H1 (cell line): ENCODE measurements at regions not wholly inside any gene's neighbourhood (a gene's known extent, or its start where the extent isn't known, plus 50 kb on each side); places are given as distances from the start of the nearest gene placed in this dataset.

Source experiments
- ATF2 ChIP-seq: IDR thresholded peaks from 2 replicates; pipeline ENCODE4 v1.6.1; 2012; ENCODE audit warnings: low read length, inconsistent platforms
- CTCF ChIP-seq, 3 experiments: IDR thresholded peaks; 1 replicate in 2 of 3; 2 replicates in 1 of 3; pipeline versions ENCODE4 v1.5.1 to v1.6.1; 2011; ENCODE audit warnings: low read length in 3 of 3, mild to moderate bottlenecking in 3 of 3, inconsistent platforms in 2 of 3, low read depth in 1 of 3, moderate library complexity in 1 of 3; ENCODE audit not compliant: insufficient read depth in 1 of 3; ENCODE audit errors: control extremely low read depth in 1 of 3
- EZH2 ChIP-seq: fragments of 200-600 bp; sonication (generic); IDR thresholded peaks from 2 replicates; pipeline ENCODE4 v1.7.1; 2012; ENCODE audit warnings: low read depth, mild to moderate bottlenecking, moderate library complexity, low read length, inconsistent platforms; ENCODE audit not compliant: severe bottlenecking
- POLR2A ChIP-seq, 2 experiments: IDR thresholded peaks; 1 replicate in 1 of 2; 2 replicates in 1 of 2; pipeline ENCODE4 v1.6.1; 2011; ENCODE audit warnings: low read depth in 2 of 2, low read length in 2 of 2, mild to moderate bottlenecking in 2 of 2; ENCODE audit errors: control extremely low read depth in 1 of 2
- RXRA ChIP-seq: IDR thresholded peaks from 2 replicates; pipeline ENCODE4 v1.6.1; 2011; ENCODE audit warnings: low read depth, mild to moderate bottlenecking, low read length, moderate library complexity; ENCODE audit not compliant: insufficient read depth
- USF2 ChIP-seq: IDR thresholded peaks from 2 replicates; pipeline ENCODE4 v1.6.1; 2011; ENCODE audit warnings: low read length, improper control_type of control experiment

GRCh38 chr14:28303248-28303647, 463.3 kb upstream of the FOXG1 start:
- no peak for TF ChIP-seq RXRA
- TF ChIP-seq CTCF (IDR thresholded peaks at IDR 0.05; ENCODE audit: control extremely low read depth in 1 of 3, insufficient read depth in 1 of 3, low read depth in 1 of 3, low read length in 3 of 3): no peak
- TF ChIP-seq ATF2: no peak
- TF ChIP-seq EZH2: no peak
- TF ChIP-seq USF2: no peak
- no peak for TF ChIP-seq POLR2A (IDR thresholded peaks at IDR 0.05; ENCODE audit: control extremely low read depth in 1 of 2, low read depth in 2 of 2, low read length in 2 of 2)
